GM12874 (cell line): ENCODE measurements at regions not wholly inside any gene's neighbourhood (a gene's known extent, or its start where the extent isn't known, plus 50 kb on each side); places are given as distances from the start of the nearest gene placed in this dataset.

ENCODE experiments used
- CTCF ChIP-seq: IDR thresholded peaks from 2 replicates; pipeline ENCODE4 v1.5.1; 2011; ENCODE audit warnings: low read depth, mild to moderate bottlenecking, control low read depth, low read length, moderate library complexity; ENCODE audit not compliant: insufficient read depth

GRCh38 chr4:137997496-137997895, 244.7 kb downstream of the SLC7A11 start:
- TF ChIP-seq CTCF, result no peak

- no peak for TF ChIP-seq CTCF
Measured at GRCh38 chr4:137994853-137995252, 247.3 kb downstream of the SLC7A11 start.

GRCh38 chr4:137993232-137993631, 248.9 kb downstream of the SLC7A11 start:
- no peak for TF ChIP-seq CTCF

- no peak for TF ChIP-seq CTCF
Measured at GRCh38 chr4:137981277-137981676, 260.9 kb downstream of the SLC7A11 start.

GRCh38 chr4:137980641-137981040, 261.5 kb downstream of the SLC7A11 start:
- no peak for TF ChIP-seq CTCF

- no peak for TF ChIP-seq CTCF
Measured at GRCh38 chr4:137979938-137980337, 262.2 kb downstream of the SLC7A11 start.

- TF ChIP-seq CTCF, result no peak
Measured at GRCh38 chr4:137968956-137969678, 273.0 kb downstream of the SLC7A11 start.
